GM19328 (cell line): ENCODE measurements at regions not wholly inside any gene's neighbourhood (a gene's known extent, or its start where the extent isn't known, plus 50 kb on each side); places are given as distances from the start of the nearest gene placed in this dataset.
"Not testable (repeated sequence)": the region's sequence is repeated elsewhere in the genome, so short reads cannot be mapped to it uniquely, and the experiment has no call there.

ENCODE experiments used
- ATAC-seq: cut with Tn5 transposase; IDR thresholded peaks from one replicate; pipeline ENCODE4 v1.9.1; 2021; ENCODE audit warnings: mild to moderate bottlenecking, moderate library complexity; ENCODE audit not compliant: unreplicated experiment

GRCh38 chr1:213523781-213524398 is 463.9 kb upstream of the PROX1 start:
- ATAC-seq = no peak

- ATAC-seq = no peak
Measured at GRCh38 chr1:213526306-213526705, 461.5 kb upstream of the PROX1 start.

GRCh38 chr1:213530611-213531320 is 457.0 kb upstream of the PROX1 start:
- no peak for ATAC-seq

- no peak for ATAC-seq
Measured at GRCh38 chr1:213531369-213532310, 456.1 kb upstream of the PROX1 start.

- ATAC-seq = no peak
Measured at GRCh38 chr1:213533125-213533524, 454.6 kb upstream of the PROX1 start.

- ATAC-seq = no peak
Measured at GRCh38 chr1:213535679-213536078, 452.1 kb upstream of the PROX1 start.

- no peak for ATAC-seq
Measured at GRCh38 chr1:213538251-213538650, 449.5 kb upstream of the PROX1 start.

- ATAC-seq = no peak
Measured at GRCh38 chr1:213539464-213539863, 448.3 kb upstream of the PROX1 start.

- ATAC-seq = no peak
Measured at GRCh38 chr1:213541641-213542040, 446.1 kb upstream of the PROX1 start.

- not testable (repeated sequence) for ATAC-seq
Measured at GRCh38 chr1:213545181-213545580, 442.6 kb upstream of the PROX1 start.

GRCh38 chr1:213549982-213550381 is 437.8 kb upstream of the PROX1 start:
- no peak for ATAC-seq

GRCh38 chr1:213550804-213551203 is 437.0 kb upstream of the PROX1 start:
- ATAC-seq = no peak

GRCh38 chr1:213552045-213552444 is 435.7 kb upstream of the PROX1 start:
- ATAC-seq = no peak

- no peak for ATAC-seq
Measured at GRCh38 chr1:213560226-213560625, 427.5 kb upstream of the PROX1 start.

GRCh38 chr1:213561870-213562269 is 425.9 kb upstream of the PROX1 start:
- ATAC-seq = no peak

- ATAC-seq = no peak
Measured at GRCh38 chr1:213564215-213564659, 423.5 kb upstream of the PROX1 start.

- no peak for ATAC-seq
Measured at GRCh38 chr1:213568929-213569815, 418.6 kb upstream of the PROX1 start.

- ATAC-seq = no peak
Measured at GRCh38 chr1:213569816-213570150, 418.0 kb upstream of the PROX1 start.

- ATAC-seq = no peak
Measured at GRCh38 chr1:213570487-213570886, 417.3 kb upstream of the PROX1 start.

GRCh38 chr1:213571419-213571818 is 416.4 kb upstream of the PROX1 start:
- no peak for ATAC-seq

- no peak for ATAC-seq
Measured at GRCh38 chr1:213571843-213572242, 415.9 kb upstream of the PROX1 start.
